ENCODE measurements at regions not wholly inside any gene's neighbourhood (a gene's known extent, or its start where the extent isn't known, plus 50 kb on each side); places are given as distances from the start of the nearest gene placed in this dataset.

GRCh38 chr12:74981541-74981940 is 228.1 kb downstream of the KCNC2 start:
- Histone ChIP-seq H3K79me2 (ENCODE audit: control insufficient read depth, insufficient read depth, low read length) (no peaks in the 10 kb centered on the region), H4K20me1 (ENCODE audit: control insufficient read depth, insufficient read depth) (no peaks in the 10 kb centered on the region), H2AFZ (ENCODE audit: control insufficient read depth, low read depth, low read length) (no peak overlapping the region), H3K4me3 (no peak overlapping the region), H3K4me2 (ENCODE audit: control insufficient read depth, insufficient read depth) (no peak overlapping the region), H3K27me3 (replicated peaks in 1 of 2; ENCODE audit: control insufficient read depth in 2 of 2, insufficient read depth in 2 of 2, low read length in 1 of 2) (no peaks in the 10 kb centered on the region), H3K9me3 (replicated peaks; ENCODE audit: control insufficient read depth, insufficient read depth, low read length) (no peaks in the 10 kb centered on the region), H3K9ac (ENCODE audit: control insufficient read depth, insufficient read depth, low read length) (no peak overlapping the region), H3K27ac (ENCODE audit: control insufficient read depth, insufficient read depth) (no peak overlapping the region), H3K36me3 (ENCODE audit: control insufficient read depth in 2 of 2, insufficient read depth in 2 of 2, low read length in 1 of 2) (no peaks in the 10 kb centered on the region), H3K4me1 (ENCODE audit: control insufficient read depth, insufficient read depth, low read length) (no peaks in the 10 kb centered on the region)
- ATAC-seq (no peak), FAIRE-seq (no peak), DNase-seq (ENCODE audit: low read depth, low spot score) (no peak)
- TF ChIP-seq POU2F2 (IDR thresholded peaks at IDR 0.05; ENCODE audit: borderline replicate concordance, low read depth, low read length) (no peak), PRDM15 (CRISPR knock-in tag; IDR thresholded peaks at IDR 0.05) (no peak), CHD1 (IDR thresholded peaks at IDR 0.05; ENCODE audit: low read depth, low read length) (no peak), SREBF2 (IDR thresholded peaks at IDR 0.05; ENCODE audit: low read length) (no peak)
- RAD21 ChIA-PET (ENCODE audit: unreplicated experiment) = interaction anchor here (1.4 kb wide), 1 partner anchor 17 kb away, joined by 3 read pairs; no protein-coding TSS in a partner anchor
- in situ Hi-C loops (cut with MboI) = no loop called here
- CTCF ChIA-PET = interaction anchor here (1.4 kb wide), 1 partner anchor 10 kb away, joined by 5 read pairs; no protein-coding TSS in a partner anchor
- 21% methylated on average over 1 of the region's 1 CpG for WGBS (ENCODE audit: insufficient coverage, insufficient replicate concordance, low lambda C conversion rate, missing lambda C conversion rate)
- POLR2A ChIA-PET = no interaction called here
- SMC1A ChIA-PET (ENCODE audit: uncharacterized antibody, unreplicated experiment) = interaction anchor here (0.9 to 3.5 kb wide), 6 partner anchors 8 to 76 kb away, joined by 3 to 13 read pairs (median 4); no protein-coding TSS in a partner anchor
- no TSS peak for BruUV-seq (replicated peaks)
- intact Hi-C loops (cut with micrococcal nuclease; ENCODE audit: unreplicated experiment) = no loop called here
